ENCODE measurements at regions not wholly inside any gene's neighbourhood (a gene's known extent, or its start where the extent isn't known, plus 50 kb on each side); places are given as distances from the start of the nearest gene placed in this dataset.

- Histone ChIP-seq H3K36me3 (ENCODE audit: control insufficient read depth in 2 of 4, insufficient read depth in 4 of 4, low read length in 3 of 4) (no peaks in the 10 kb centered on the region), H2AFZ (ENCODE audit: low read length) (no peak overlapping the region), H4K20me1 (replicated peaks in 1 of 2; ENCODE audit: control insufficient read depth in 1 of 2, insufficient read depth in 2 of 2, low read length in 2 of 2) (no peaks in the 10 kb centered on the region), H3K4me2 (ENCODE audit: insufficient read depth in 1 of 2, low read depth in 2 of 2, low read length in 2 of 2) (no peak overlapping the region), H2AK5ac (ENCODE audit: low read depth, low read length) (no peak overlapping the region), H3K79me2 (ENCODE audit: control insufficient read depth in 1 of 2, insufficient read depth in 2 of 2, low read length in 2 of 2) (no peaks in the 10 kb centered on the region), H4K8ac (ENCODE audit: extremely low read depth, insufficient read depth, low read length) (no peak overlapping the region), H3K14ac (ENCODE audit: insufficient read length) (no peak overlapping the region), H2BK120ac (replicated peaks; ENCODE audit: low read depth, low read length) (no peak overlapping the region), H2BK20ac (ENCODE audit: low read length) (no peak overlapping the region), H2BK12ac (ENCODE audit: low read depth, low read length) (no peak overlapping the region), H2BK5ac (ENCODE audit: low read depth, low read length) (no peak overlapping the region), H3K27ac (ENCODE audit: low read depth, low read length) (no peak overlapping the region), H4K91ac (replicated peaks; ENCODE audit: insufficient read length, low read length) (no peak overlapping the region), H3K9ac (replicated peaks in 1 of 4; ENCODE audit: extremely low read depth in 1 of 4, low read depth in 3 of 4, low read length in 3 of 4) (no peak overlapping the region), H3K9me3 (ENCODE audit: insufficient read depth in 2 of 2, low read depth in 1 of 2, low read length in 1 of 2) (no peaks in the 10 kb centered on the region), H3K4me1 (replicated peaks in 1 of 4; ENCODE audit: control insufficient read depth in 3 of 4, insufficient read depth in 4 of 4, low read length in 3 of 4) (no peaks in the 10 kb centered on the region), H3K27me3 (replicated peaks in 1 of 4; ENCODE audit: control insufficient read depth in 3 of 4, extremely low read depth in 1 of 4, insufficient read depth in 3 of 4, low read length in 3 of 4) (no peaks in the 10 kb centered on the region), H3K4ac (replicated peaks; ENCODE audit: insufficient read length, low read depth, low read length) (no peak overlapping the region), H3K56ac (replicated peaks; ENCODE audit: insufficient read length, low read depth, low read length) (no peak overlapping the region), H3K18ac (ENCODE audit: extremely low read depth, low read length) (no peak overlapping the region), H4K5ac (ENCODE audit: insufficient read length, low read depth, low read length) (no peak overlapping the region), H3K23me2 (ENCODE audit: low read depth, low read length) (no peaks in the 10 kb centered on the region), H3K79me1 (ENCODE audit: low read depth, low read length) (no peaks in the 10 kb centered on the region), H3K4me3 (ENCODE audit: extremely low read depth in 1 of 4, insufficient read depth in 2 of 4, low read depth in 3 of 4, low read length in 4 of 4) (no peak overlapping the region), H3K23ac (ENCODE audit: insufficient read length) (no peak overlapping the region), H2BK15ac (ENCODE audit: low read length) (no peak overlapping the region)
- TF ChIP-seq SP2 (IDR thresholded peaks at IDR 0.05; ENCODE audit: low read length) = no peak
- TF ChIP-seq KDM1A (IDR thresholded peaks at IDR 0.05; ENCODE audit: borderline replicate concordance, low read length) = no peak
- CTCF ChIA-PET (ENCODE audit: partially characterized antibody) = no interaction called here
- DNase-seq (ENCODE audit: low read depth in 1 of 2, low spot score in 2 of 2) (no peak), FAIRE-seq (no peak)
- 84% methylated on average over 1 of the region's 1 CpG; no CpG with 5 or more reads in 1 of the 2 experiments for WGBS, 2 experiments (ENCODE audit: extremely low coverage in 1 of 2, insufficient coverage in 1 of 2, insufficient read length in 1 of 2, insufficient replicate concordance in 2 of 2, low coverage in 1 of 2, low lambda C conversion rate in 2 of 2, missing lambda C conversion rate in 1 of 2)
- POLR2A ChIA-PET (ENCODE audit: partially characterized antibody) = no interaction called here
Measured at GRCh38 chr1:222420633-222421032, 127.3 kb downstream of the HHIPL2 start.

All from H1 (cell line).